Erythroblast (primary cell): ENCODE measurements at regions not wholly inside any gene's neighbourhood (a gene's known extent, or its start where the extent isn't known, plus 50 kb on each side); places are given as distances from the start of the nearest gene placed in this dataset.

Source experiments
- GATA1 ChIP-seq: IDR thresholded peaks from 2 replicates; pipeline ENCODE4 v1.6.1; 2011; ENCODE audit warnings: low read depth, mild to moderate bottlenecking, control low read depth, low read length, moderate library complexity
- POLR2A ChIP-seq: IDR thresholded peaks from 2 replicates; pipeline ENCODE4 v1.6.1; 2011; ENCODE audit warnings: mild to moderate bottlenecking, low read length

GRCh38 chr16:85269165-85269564 is 156.9 kb upstream of the CIBAR2 start:
- TF ChIP-seq POLR2A, result no peak
- no peak for TF ChIP-seq GATA1
